ENCODE measurements at regions not wholly inside any gene's neighbourhood (a gene's known extent, or its start where the extent isn't known, plus 50 kb on each side); places are given as distances from the start of the nearest gene placed in this dataset.

DNA sequence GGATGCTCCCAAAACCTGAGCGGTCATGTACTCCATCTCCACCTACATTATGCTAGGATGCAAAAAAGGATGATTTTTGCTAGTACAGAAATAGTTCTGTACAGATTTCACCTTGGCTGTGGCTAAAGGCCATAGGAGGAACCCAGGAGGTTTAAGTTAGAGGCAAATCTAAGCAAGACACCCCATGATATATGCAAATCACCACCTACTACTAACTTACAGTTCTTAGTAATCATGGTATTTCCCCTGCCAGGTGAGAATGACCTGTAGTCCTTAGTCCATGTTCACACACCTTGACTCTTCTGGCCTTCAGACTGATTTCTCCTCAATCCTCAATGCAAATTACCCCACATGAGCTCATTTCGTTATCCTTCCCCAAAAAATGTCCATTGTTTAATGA, 154.2 kb downstream of the IMPG2 start:
- in situ Hi-C loops (cut with MboI; ENCODE audit: low pct_unique_long_range_greater_than_20kb, low sequenced_read_pairs, unreplicated experiment), result no loop called here
- TF ChIP-seq, protein P1, sequence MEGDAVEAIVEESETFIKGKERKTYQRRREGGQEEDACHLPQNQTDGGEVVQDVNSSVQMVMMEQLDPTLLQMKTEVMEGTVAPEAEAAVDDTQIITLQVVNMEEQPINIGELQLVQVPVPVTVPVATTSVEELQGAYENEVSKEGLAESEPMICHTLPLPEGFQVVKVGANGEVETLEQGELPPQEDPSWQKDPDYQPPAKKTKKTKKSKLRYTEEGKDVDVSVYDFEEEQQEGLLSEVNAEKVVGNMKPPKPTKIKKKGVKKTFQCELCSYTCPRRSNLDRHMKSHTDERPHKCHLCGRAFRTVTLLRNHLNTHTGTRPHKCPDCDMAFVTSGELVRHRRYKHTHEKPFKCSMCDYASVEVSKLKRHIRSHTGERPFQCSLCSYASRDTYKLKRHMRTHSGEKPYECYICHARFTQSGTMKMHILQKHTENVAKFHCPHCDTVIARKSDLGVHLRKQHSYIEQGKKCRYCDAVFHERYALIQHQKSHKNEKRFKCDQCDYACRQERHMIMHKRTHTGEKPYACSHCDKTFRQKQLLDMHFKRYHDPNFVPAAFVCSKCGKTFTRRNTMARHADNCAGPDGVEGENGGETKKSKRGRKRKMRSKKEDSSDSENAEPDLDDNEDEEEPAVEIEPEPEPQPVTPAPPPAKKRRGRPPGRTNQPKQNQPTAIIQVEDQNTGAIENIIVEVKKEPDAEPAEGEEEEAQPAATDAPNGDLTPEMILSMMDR (IDR thresholded peaks at IDR 0.05; ENCODE audit: extremely low read depth, insufficient read depth, missing control alignments), result no peak
- DNase-seq (ENCODE audit: low spot score), result peak; percentile 6

GRCh38 chr3:101163554-101163953, 156.8 kb downstream of the IMPG2 start:
- in situ Hi-C loops (cut with MboI; ENCODE audit: low pct_unique_long_range_greater_than_20kb, low sequenced_read_pairs, unreplicated experiment), result no loop called here
- TF ChIP-seq, protein P1 (IDR thresholded peaks at IDR 0.05; ENCODE audit: extremely low read depth, insufficient read depth, missing control alignments), result no peak

GRCh38 chr3:101159478-101159877, 160.9 kb downstream of the IMPG2 start:
- in situ Hi-C loops (cut with MboI; ENCODE audit: low pct_unique_long_range_greater_than_20kb, low sequenced_read_pairs, unreplicated experiment), result no loop called here
- no peak for DNase-seq (ENCODE audit: low spot score)
- TF ChIP-seq, protein P1 (IDR thresholded peaks at IDR 0.05; ENCODE audit: extremely low read depth, insufficient read depth, missing control alignments), result no peak

More at GRCh38 chr3:101163554-101163953, 156.8 kb downstream of the IMPG2 start:
- no peak for DNase-seq (ENCODE audit: low spot score)

DNA sequence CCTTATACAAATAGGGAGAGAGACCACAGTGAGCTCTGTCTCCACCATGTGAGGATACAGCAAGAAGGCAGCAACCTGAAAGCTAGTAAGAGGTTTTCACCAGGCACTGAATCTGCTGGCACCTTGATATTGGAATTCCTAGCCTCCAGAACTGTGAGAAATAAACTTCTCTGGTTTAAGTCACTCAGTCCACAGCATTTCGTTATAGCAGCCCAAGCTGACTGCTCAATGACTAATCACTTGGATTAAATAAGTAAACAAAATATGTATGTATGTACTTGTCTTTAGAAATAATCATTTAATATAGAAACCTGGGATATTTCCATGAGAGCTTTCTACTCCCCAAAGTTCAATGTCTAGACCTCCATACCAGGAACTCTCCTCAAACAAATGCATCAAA, 162.0 kb downstream of the IMPG2 start:
- in situ Hi-C loops (cut with MboI; ENCODE audit: low pct_unique_long_range_greater_than_20kb, low sequenced_read_pairs, unreplicated experiment), result no loop called here
- no peak for DNase-seq (ENCODE audit: low spot score)
- TF ChIP-seq, protein P1 (IDR thresholded peaks at IDR 0.05; ENCODE audit: extremely low read depth, insufficient read depth, missing control alignments), result no peak

- in situ Hi-C loops (cut with MboI; ENCODE audit: low pct_unique_long_range_greater_than_20kb, low sequenced_read_pairs, unreplicated experiment), result no loop called here
- TF ChIP-seq, protein P1 (IDR thresholded peaks at IDR 0.05; ENCODE audit: extremely low read depth, insufficient read depth, missing control alignments), result no peak
- no peak for DNase-seq (ENCODE audit: low spot score)
Measured at GRCh38 chr3:101156787-101157345, 163.5 kb downstream of the IMPG2 start.

- in situ Hi-C loops (cut with MboI; ENCODE audit: low pct_unique_long_range_greater_than_20kb, low sequenced_read_pairs, unreplicated experiment), result no loop called here
- TF ChIP-seq, protein P1 (IDR thresholded peaks at IDR 0.05; ENCODE audit: extremely low read depth, insufficient read depth, missing control alignments), result no peak
- DNase-seq (ENCODE audit: low spot score), result no peak
Measured at GRCh38 chr3:101155825-101156224, 162.6 kb upstream of the ABI3BP start.

All from GM13977 (cell line).